ENCODE measurements at regions not wholly inside any gene's neighbourhood (a gene's known extent, or its start where the extent isn't known, plus 50 kb on each side); places are given as distances from the start of the nearest gene placed in this dataset.

GRCh38 chr11:106224172-106224571 lies 146.7 kb downstream of the AASDHPPT start:
- TF ChIP-seq CTCF (IDR thresholded peaks at IDR 0.05; ENCODE audit: insufficient read depth, low read depth, low read length) = no peak
- H3K4me3 ChIP-seq (ENCODE audit: low read depth, low read length) = no peak overlapping the region
- DNase-seq (ENCODE audit: low read depth) = no peak

GRCh38 chr11:106228996-106229395 lies 151.5 kb downstream of the AASDHPPT start:
- peak; percentile 6 for DNase-seq (ENCODE audit: low read depth)
- no peak overlapping the region for H3K4me3 ChIP-seq (ENCODE audit: low read depth, low read length)
- no peak for TF ChIP-seq CTCF (IDR thresholded peaks at IDR 0.05; ENCODE audit: insufficient read depth, low read depth, low read length)

- peak; percentile 16 for DNase-seq (ENCODE audit: low read depth)
- TF ChIP-seq CTCF (IDR thresholded peaks at IDR 0.05; ENCODE audit: insufficient read depth, low read depth, low read length) = peak; percentile 33
- no peak overlapping the region for H3K4me3 ChIP-seq (ENCODE audit: low read depth, low read length)
Observed at GRCh38 chr11:106231591-106231990, 154.1 kb downstream of the AASDHPPT start.

- H3K4me3 ChIP-seq (ENCODE audit: low read depth, low read length) = no peak overlapping the region
- no peak for DNase-seq (ENCODE audit: low read depth)
- TF ChIP-seq CTCF (IDR thresholded peaks at IDR 0.05; ENCODE audit: insufficient read depth, low read depth, low read length) = no peak
Observed at GRCh38 chr11:106233191-106233590, 155.7 kb downstream of the AASDHPPT start.

GRCh38 chr11:106234794-106235193 lies 157.3 kb downstream of the AASDHPPT start:
- no peak overlapping the region for H3K4me3 ChIP-seq (ENCODE audit: low read depth, low read length)
- TF ChIP-seq CTCF (IDR thresholded peaks at IDR 0.05; ENCODE audit: insufficient read depth, low read depth, low read length) = no peak
- DNase-seq (ENCODE audit: low read depth) = no peak

- DNase-seq (ENCODE audit: low read depth) = no peak
- H3K4me3 ChIP-seq (ENCODE audit: low read depth, low read length) = no peak overlapping the region
- TF ChIP-seq CTCF (IDR thresholded peaks at IDR 0.05; ENCODE audit: insufficient read depth, low read depth, low read length) = no peak
Observed at GRCh38 chr11:106236295-106236694, 158.8 kb downstream of the AASDHPPT start.

- TF ChIP-seq CTCF (IDR thresholded peaks at IDR 0.05; ENCODE audit: insufficient read depth, low read depth, low read length) = no peak
- DNase-seq (ENCODE audit: low read depth) = no peak
- no peak overlapping the region for H3K4me3 ChIP-seq (ENCODE audit: low read depth, low read length)
Observed at GRCh38 chr11:106238704-106239360, 161.4 kb downstream of the AASDHPPT start.

Measured in fibroblast of villous mesenchyme (primary cell).